Smooth muscle cell (in vitro differentiated cells): ENCODE measurements at regions not wholly inside any gene's neighbourhood (a gene's known extent, or its start where the extent isn't known, plus 50 kb on each side); places are given as distances from the start of the nearest gene placed in this dataset.

Experiments
- DNase-seq: peaks from one replicate; lab custom pipeline; 2025; ENCODE audit not compliant: unreplicated experiment; lab: John Stamatoyannopoulos, UW
- H2AFZ ChIP-seq: fragments of 200-600 bp; sonication (generic); 2 replicates; pipeline ENCODE4 v1.6.0; 2016; ENCODE audit warnings: antibody characterized with exemption, low read depth, mild to moderate bottlenecking
- H3F3A ChIP-seq: fragments of 200-600 bp; sonication (generic); 2 replicates; pipeline ENCODE4 v1.6.0; 2017; ENCODE audit warnings: antibody characterized with exemption, low read depth
- H3K27ac ChIP-seq: fragments of 200-600 bp; sonication (generic); 2 replicates; pipeline ENCODE4 v1.5.1; 2016; ENCODE audit warnings: low read depth, mild to moderate bottlenecking
- H3K27me3 ChIP-seq: fragments of 200-600 bp; sonication (generic); 2 replicates; pipeline ENCODE4 v1.6.1; 2016; ENCODE audit warnings: low read depth, mild to moderate bottlenecking
- H3K36me3 ChIP-seq: fragments of 200-600 bp; sonication (generic); 2 replicates; pipeline ENCODE4 v1.5.1; 2016; ENCODE audit warnings: low read depth
- H3K4me1 ChIP-seq: fragments of 200-600 bp; sonication (generic); 2 replicates; pipeline ENCODE4 v1.5.1; 2016; ENCODE audit warnings: low read depth
- H3K4me2 ChIP-seq: fragments of 200-600 bp; sonication (generic); 2 replicates; pipeline ENCODE4 v1.6.0; 2016; ENCODE audit warnings: mild to moderate bottlenecking
- H3K4me3 ChIP-seq: fragments of 200-600 bp; sonication (generic); 2 replicates; pipeline ENCODE4 v1.5.1; 2016; ENCODE audit warnings: mild to moderate bottlenecking
- H3K79me2 ChIP-seq: fragments of 200-600 bp; sonication (generic); 2 replicates; pipeline ENCODE4 v1.6.0; 2016; ENCODE audit warnings: low read depth, mild to moderate bottlenecking
- H3K9ac ChIP-seq: fragments of 200-600 bp; sonication (generic); 2 replicates; pipeline ENCODE4 v1.6.0; 2016; ENCODE audit warnings: low read depth
- H3K9me3 ChIP-seq: fragments of 200-600 bp; sonication (generic); replicated peaks from 2 replicates; pipeline ENCODE4 v1.5.1; 2016; ENCODE audit warnings: low read depth
- H4K20me1 ChIP-seq: fragments of 200-600 bp; sonication (generic); 2 replicates; pipeline ENCODE4 v1.6.0; 2016; ENCODE audit warnings: low read depth
- WGBS: methylation state at CpG from one replicate; pipeline ENCODE4 v1.1.7; 2016; ENCODE audit warnings: low lambda C conversion rate; 5-methylcytosine and 5-hydroxymethylcytosine counted together
- TF ChIP-seq, protein P1 (sequence below): fragments of 200-600 bp; sonication (generic); IDR thresholded peaks from 2 replicates; pipeline ENCODE4 v1.5.1; 2017; ENCODE audit warnings: borderline replicate concordance, mild to moderate bottlenecking, antibody characterized with exemption; ENCODE audit not compliant: insufficient read depth, poor library complexity, severe bottlenecking

GRCh38 chr9:1938135-1938534 lies 77.0 kb upstream of the SMARCA2 start:
- no peak overlapping the region for H2AFZ ChIP-seq
- H3K79me2 ChIP-seq = no peaks in the 10 kb centered on the region
- H3K27me3 ChIP-seq = no peaks in the 10 kb centered on the region
- TF ChIP-seq, protein P1, sequence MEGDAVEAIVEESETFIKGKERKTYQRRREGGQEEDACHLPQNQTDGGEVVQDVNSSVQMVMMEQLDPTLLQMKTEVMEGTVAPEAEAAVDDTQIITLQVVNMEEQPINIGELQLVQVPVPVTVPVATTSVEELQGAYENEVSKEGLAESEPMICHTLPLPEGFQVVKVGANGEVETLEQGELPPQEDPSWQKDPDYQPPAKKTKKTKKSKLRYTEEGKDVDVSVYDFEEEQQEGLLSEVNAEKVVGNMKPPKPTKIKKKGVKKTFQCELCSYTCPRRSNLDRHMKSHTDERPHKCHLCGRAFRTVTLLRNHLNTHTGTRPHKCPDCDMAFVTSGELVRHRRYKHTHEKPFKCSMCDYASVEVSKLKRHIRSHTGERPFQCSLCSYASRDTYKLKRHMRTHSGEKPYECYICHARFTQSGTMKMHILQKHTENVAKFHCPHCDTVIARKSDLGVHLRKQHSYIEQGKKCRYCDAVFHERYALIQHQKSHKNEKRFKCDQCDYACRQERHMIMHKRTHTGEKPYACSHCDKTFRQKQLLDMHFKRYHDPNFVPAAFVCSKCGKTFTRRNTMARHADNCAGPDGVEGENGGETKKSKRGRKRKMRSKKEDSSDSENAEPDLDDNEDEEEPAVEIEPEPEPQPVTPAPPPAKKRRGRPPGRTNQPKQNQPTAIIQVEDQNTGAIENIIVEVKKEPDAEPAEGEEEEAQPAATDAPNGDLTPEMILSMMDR = no peak
- no peaks in the 10 kb centered on the region for H3K36me3 ChIP-seq
- H3F3A ChIP-seq = no peaks in the 10 kb centered on the region
- H3K4me1 ChIP-seq = no peaks in the 10 kb centered on the region
- H3K9ac ChIP-seq = no peak overlapping the region
- no peak overlapping the region for H3K4me3 ChIP-seq
- H4K20me1 ChIP-seq = no peaks in the 10 kb centered on the region
- WGBS = 71% methylated on average over 1 of the region's 1 CpG
- H3K4me2 ChIP-seq = no peak overlapping the region
- DNase-seq = no peak
- H3K27ac ChIP-seq = no peak overlapping the region
- H3K9me3 ChIP-seq = no peaks in the 10 kb centered on the region

GRCh38 chr9:1938675-1939170 lies 76.4 kb upstream of the SMARCA2 start:
- no peaks in the 10 kb centered on the region for H4K20me1 ChIP-seq
- H3K36me3 ChIP-seq = no peaks in the 10 kb centered on the region

GRCh38 chr9:1939466-1939865 lies 75.7 kb upstream of the SMARCA2 start:
- H3F3A ChIP-seq = no peaks in the 10 kb centered on the region
- no peak overlapping the region for H3K4me3 ChIP-seq
- no peaks in the 10 kb centered on the region for H3K36me3 ChIP-seq
- no peak overlapping the region for H3K27ac ChIP-seq
- TF ChIP-seq, protein P1 = no peak
- no peaks in the 10 kb centered on the region for H3K4me1 ChIP-seq
- no peaks in the 10 kb centered on the region for H3K79me2 ChIP-seq
- H3K9me3 ChIP-seq = no peaks in the 10 kb centered on the region
- no peaks in the 10 kb centered on the region for H4K20me1 ChIP-seq
- no peak overlapping the region for H3K9ac ChIP-seq
- no peaks in the 10 kb centered on the region for H3K27me3 ChIP-seq
- no peak overlapping the region for H3K4me2 ChIP-seq
- 100% methylated on average over 1 of the region's 1 CpG for WGBS
- no peak overlapping the region for H2AFZ ChIP-seq
- DNase-seq = no peak

More at GRCh38 chr9:1938675-1939170, 76.4 kb upstream of the SMARCA2 start:
- Histone ChIP-seq H3K4me3 (no peak overlapping the region), H3K27me3 (no peaks in the 10 kb centered on the region), H2AFZ (no peak overlapping the region), H3K4me1 (no peaks in the 10 kb centered on the region), H3K79me2 (no peaks in the 10 kb centered on the region), H3K4me2 (no peak overlapping the region), H3K9me3 (no peaks in the 10 kb centered on the region), H3K27ac (no peak overlapping the region), H3K9ac (no peak overlapping the region), H3F3A (no peaks in the 10 kb centered on the region)
- TF ChIP-seq, protein P1 = no peak
- DNase-seq = no peak
- WGBS = 94% methylated on average over 2 of the region's 2 CpGs

- 44% methylated on average over 7 of the region's 7 CpGs for WGBS
- H3K27me3 ChIP-seq = no peaks in the 10 kb centered on the region
- no peak overlapping the region for H3K27ac ChIP-seq
- H3K79me2 ChIP-seq = no peaks in the 10 kb centered on the region
- TF ChIP-seq, protein P1 = peak; percentile 49
- H4K20me1 ChIP-seq = no peaks in the 10 kb centered on the region
- no peaks in the 10 kb centered on the region for H3K4me1 ChIP-seq
- no peaks in the 10 kb centered on the region for H3K36me3 ChIP-seq
- H3K4me3 ChIP-seq = no peak overlapping the region
- no peak overlapping the region for H2AFZ ChIP-seq
- no peaks in the 10 kb centered on the region for H3F3A ChIP-seq
- no peak overlapping the region for H3K9ac ChIP-seq
- no peak for DNase-seq
- no peak overlapping the region for H3K4me2 ChIP-seq
- H3K9me3 ChIP-seq = no peaks in the 10 kb centered on the region
Measured at GRCh38 chr9:1939926-1940368, 75.2 kb upstream of the SMARCA2 start.
